Pancreas (tissue), 10 donors: ENCODE measurements at regions not wholly inside any gene's neighbourhood (a gene's known extent, or its start where the extent isn't known, plus 50 kb on each side); places are given as distances from the start of the nearest gene placed in this dataset.

Experiments
- ATAC-seq, 4 donors: fragments of 200-7000 bp; cut with Tn5 transposase; one replicate each; pipeline versions ENCODE4 v1.8.0 to v1.9.1; 2020; ENCODE audit warnings: mild to moderate bottlenecking in 4 of 4, moderate library complexity in 4 of 4
- DNase-seq, 6 donors: peaks; one replicate each; pipeline ENCODE4 v3.0.0-alpha.2; 2020
- FAIRE-seq: peaks from 2 replicates; lab custom pipeline; 2012; peaks lifted over from hg19 to GRCh38; lab: Jason Lieb, UNC
- H3K27ac ChIP-seq, 4 donors: fragments of 200-600 bp; sonication (generic); 1 replicate in 3 of 4; 2 replicates in 1 of 4; pipeline versions ENCODE4 v1.5.0 to v1.8.0; 2020
- H3K27me3 ChIP-seq, 4 donors: fragments of 200-600 bp; one replicate each; pipeline ENCODE4 v1.8.0; 2021
- H3K36me3 ChIP-seq, 3 donors: fragments of 200-600 bp; sonication (generic) in 1 of 3; one replicate each; pipeline versions ENCODE4 v1.5.0 to v1.8.0; 2020 to 2021
- H3K4me1 ChIP-seq, 3 donors: fragments of 200-600 bp; one replicate each; pipeline ENCODE4 v1.8.0; 2021
- H3K4me3 ChIP-seq, 4 donors: fragments of 200-600 bp; sonication (generic) in 2 of 4; one replicate each; pipeline versions ENCODE4 v1.5.0 to v1.8.0; 2020 to 2021
- H3K9me3 ChIP-seq, 4 donors: fragments of 200-600 bp; one replicate each; pipeline ENCODE4 v1.8.0; 2021
- CTCF ChIP-seq, 4 donors: fragments of 200-600 bp; sonication (generic) in 3 of 4; IDR thresholded peaks; one replicate each; pipeline versions ENCODE4 v1.5.0 to v1.8.0; 2021; ENCODE audit warnings: antibody characterized with exemption in 4 of 4
- WGBS, 2 donors: extraction: QIAGEN DNeasy Blood & Tissue Kit; methylation state at CpG; one replicate each; pipeline ENCODE4 v1.1.7; 2013; 5-methylcytosine and 5-hydroxymethylcytosine counted together
- intact Hi-C, 3 donors: fragments of 100-400 bp; cut with DNase I; formaldehyde crosslinking; loops; one replicate each; pipeline versions ENCODE4 v1.11.1 to v1.14.2; 2022
- donor health status: healthy with polysubstance abuse.
- donor health status: DM: no; HTN: no; CAD: no; lungs with moderate emphysema.
- donor health status: DM: no; HTN: no; CAD: no.
- donor health status: control.
- donor health status: control.
- donor health status: Bipolar disorder and iron deficiency.
- donor health status: DM: yes; HTN: yes; CAD: no.
- donor health status: DM: no; HTN: no; CAD: no.
- donor health status: DM: no; HTN: no; CAD: no.
- donor health status: DM: yes; HTN: yes; CAD: no.

GRCh38 chr2:157024129-157024528, 233.4 kb upstream of the GALNT5 start:
- no peak for DNase-seq
- WGBS, 2 donors: 54 to 69% methylated on average over 5 of the region's 5 CpGs

GRCh38 chr2:157032017-157032416, 225.5 kb upstream of the GALNT5 start:
- TF ChIP-seq CTCF (IDR thresholded peaks at IDR 0.05): no peak
- no peaks in the 10 kb centered on the region for H3K36me3 ChIP-seq
- no peak for ATAC-seq
- no peaks in the 10 kb centered on the region for H3K27me3 ChIP-seq
- H3K27ac ChIP-seq: no peak overlapping the region
- WGBS, 2 donors: 67 to 79% methylated on average over 2 of the region's 2 CpGs
- H3K4me1 ChIP-seq: no peaks in the 10 kb centered on the region
- intact Hi-C loops: no loop called here
- no peak for FAIRE-seq
- no peak overlapping the region for H3K4me3 ChIP-seq
- DNase-seq: no peak
- no peaks in the 10 kb centered on the region for H3K9me3 ChIP-seq

More at GRCh38 chr2:157024129-157024528, 233.4 kb upstream of the GALNT5 start:
- FAIRE-seq: no peak
- Histone ChIP-seq H3K36me3 (no peaks in the 10 kb centered on the region), H3K4me3 (no peak overlapping the region), H3K27ac (no peak overlapping the region), H3K4me1 (no peaks in the 10 kb centered on the region), H3K27me3 (no peaks in the 10 kb centered on the region), H3K9me3 (no peaks in the 10 kb centered on the region)
- no peak for TF ChIP-seq CTCF (IDR thresholded peaks at IDR 0.05)
- ATAC-seq: no peak
- intact Hi-C loops: no loop called here

- intact Hi-C loops: no loop called here
- Histone ChIP-seq H3K4me3 (no peak overlapping the region), H3K27ac (no peak overlapping the region), H3K4me1 (no peaks in the 10 kb centered on the region), H3K27me3 (no peaks in the 10 kb centered on the region), H3K9me3 (no peaks in the 10 kb centered on the region), H3K36me3 (no peaks in the 10 kb centered on the region)
- TF ChIP-seq CTCF (IDR thresholded peaks at IDR 0.05): no peak
- FAIRE-seq (no peak), DNase-seq (no peak), ATAC-seq (no peak)
- WGBS, 2 donors: 65 to 79% methylated on average over 2 of the region's 2 CpGs
Measured at GRCh38 chr2:157036726-157037125, 220.8 kb upstream of the GALNT5 start.

- H3K4me1 ChIP-seq: no peaks in the 10 kb centered on the region
- no peaks in the 10 kb centered on the region for H3K27me3 ChIP-seq
- H3K9me3 ChIP-seq: no peaks in the 10 kb centered on the region
- no peak overlapping the region for H3K4me3 ChIP-seq
- DNase-seq (no peak), ATAC-seq (no peak), FAIRE-seq (no peak)
- H3K36me3 ChIP-seq: no peaks in the 10 kb centered on the region
- 65 to 85% methylated on average over 1 of the region's 1 CpG for WGBS, 2 donors
- no peak for TF ChIP-seq CTCF (IDR thresholded peaks at IDR 0.05)
- H3K27ac ChIP-seq: no peak overlapping the region
- intact Hi-C loops: no loop called here
Measured at GRCh38 chr2:157043786-157044185, 213.7 kb upstream of the GALNT5 start.

- TF ChIP-seq CTCF (IDR thresholded peaks at IDR 0.05): no peak
- Histone ChIP-seq H3K4me3 (no peak overlapping the region), H3K4me1 (no peaks in the 10 kb centered on the region), H3K36me3 (no peaks in the 10 kb centered on the region), H3K27me3 (no peaks in the 10 kb centered on the region), H3K9me3 (no peaks in the 10 kb centered on the region), H3K27ac (no peak overlapping the region)
- FAIRE-seq (no peak), ATAC-seq (no peak), DNase-seq (no peak)
- intact Hi-C loops: no loop called here
- WGBS, 2 donors: 88 to 100% methylated on average over 1 of the region's 1 CpG
Measured at GRCh38 chr2:157046396-157046795, 211.1 kb upstream of the GALNT5 start.
